Liver (tissue), 8 donors: ENCODE measurements at regions not wholly inside any gene's neighbourhood (a gene's known extent, or its start where the extent isn't known, plus 50 kb on each side); places are given as distances from the start of the nearest gene placed in this dataset.

ENCODE experiments used
- DNase-seq: peaks from one replicate; pipeline ENCODE4 v3.0.0-alpha.2; 2017; ENCODE audit warnings: low spot score
- H3K27ac ChIP-seq, 2 donors: one replicate each; pipeline ENCODE4 v1.7.0; 2013; ENCODE audit warnings: inconsistent platforms in 2 of 2, low read length in 2 of 2, control low read depth in 1 of 2, low read depth in 1 of 2, mild to moderate bottlenecking in 1 of 2
- H3K27me3 ChIP-seq, 4 donors: one replicate each; pipeline versions ENCODE4 v1.6.1 to v1.7.0; 2013; ENCODE audit warnings: low read length in 3 of 4, inconsistent platforms in 1 of 4, mild to moderate bottlenecking in 1 of 4, moderate library complexity in 1 of 4; ENCODE audit not compliant: control insufficient read depth in 4 of 4, insufficient read depth in 4 of 4
- H3K36me3 ChIP-seq, 4 donors: one replicate each; pipeline versions ENCODE4 v1.6.1 to v1.7.0; 2013; ENCODE audit warnings: low read length in 3 of 4, mild to moderate bottlenecking in 3 of 4, low read depth in 1 of 4, moderate library complexity in 1 of 4; ENCODE audit not compliant: control insufficient read depth in 4 of 4, insufficient read depth in 3 of 4
- H3K4me1 ChIP-seq, 4 donors: one replicate each; pipeline versions ENCODE4 v1.6.1 to v1.7.0; 2013; ENCODE audit warnings: low read length in 3 of 4, mild to moderate bottlenecking in 3 of 4, moderate library complexity in 1 of 4; ENCODE audit not compliant: control insufficient read depth in 4 of 4, insufficient read depth in 4 of 4
- H3K4me3 ChIP-seq, 3 donors: one replicate each; pipeline versions ENCODE4 v1.6.1 to v1.7.0; 2013; ENCODE audit warnings: low read length in 3 of 3, control low read depth in 1 of 3, low read depth in 1 of 3, mild to moderate bottlenecking in 1 of 3
- H3K9ac ChIP-seq, 2 donors: one replicate each; pipeline ENCODE4 v1.7.0; 2013; ENCODE audit warnings: low read length in 2 of 2, mild to moderate bottlenecking in 2 of 2, moderate library complexity in 2 of 2, control low read depth in 1 of 2, low read depth in 1 of 2
- H3K9me3 ChIP-seq, 4 donors: one replicate each; pipeline versions ENCODE4 v1.6.1 to v1.7.0; 2013; ENCODE audit warnings: low read length in 3 of 4; ENCODE audit not compliant: control insufficient read depth in 4 of 4
- FOXA2 ChIP-seq: IDR thresholded peaks from 2 replicates; pipeline ENCODE4 v1.6.1; 2016; ENCODE audit warnings: antibody characterized with exemption
- GABPA ChIP-seq, 2 donors: IDR thresholded peaks in 1 of 2; conservative IDR thresholded peaks in 1 of 2; 2 replicates each; pipeline ENCODE4 v1.6.1; 2016; ENCODE audit warnings: antibody characterized with exemption in 2 of 2, mild to moderate bottlenecking in 1 of 2, moderate library complexity in 1 of 2
- HNF4A ChIP-seq, 2 donors: conservative IDR thresholded peaks; 2 replicates each; pipeline ENCODE4 v1.6.1; 2016; ENCODE audit warnings: antibody characterized with exemption in 2 of 2, mild to moderate bottlenecking in 2 of 2
- JUND ChIP-seq, 2 donors: IDR thresholded peaks; 2 replicates each; pipeline ENCODE4 v1.6.1; 2016; ENCODE audit warnings: antibody characterized with exemption in 2 of 2
- NR2F2 ChIP-seq: IDR thresholded peaks from 2 replicates; pipeline ENCODE4 v1.6.1; 2016; ENCODE audit warnings: antibody characterized with exemption
- RXRA ChIP-seq, 2 donors: IDR thresholded peaks; 2 replicates each; pipeline ENCODE4 v1.6.1; 2017 to 2018; ENCODE audit warnings: antibody characterized with exemption in 2 of 2, mild to moderate bottlenecking in 1 of 2
- WGBS: extraction: QIAGEN DNeasy Blood & Tissue Kit; methylation state at CpG from one replicate; pipeline ENCODE4 v1.1.7; 2013; 5-methylcytosine and 5-hydroxymethylcytosine counted together
- TF ChIP-seq, protein P1 (sequence below): fragments of 150-350 bp; IDR thresholded peaks from 2 replicates; pipeline ENCODE4 v1.5.1; 2017; ENCODE audit warnings: improper control_type of control experiment, low read depth, low read length; ENCODE audit not compliant: missing input control
- TF ChIP-seq, protein P2 (sequence below): IDR thresholded peaks from 2 replicates; pipeline ENCODE4 v1.6.1; 2016; ENCODE audit warnings: antibody characterized with exemption, mild to moderate bottlenecking
- TF ChIP-seq, protein P3 (sequence below): IDR thresholded peaks from 2 replicates; pipeline ENCODE4 v1.6.1; 2016; ENCODE audit warnings: antibody characterized with exemption
- TF ChIP-seq, protein P4 (sequence below): IDR thresholded peaks from 2 replicates; pipeline ENCODE4 v1.6.1; 2016; ENCODE audit warnings: antibody characterized with exemption
- TF ChIP-seq, protein P5 (sequence below): IDR thresholded peaks from 2 replicates; pipeline ENCODE4 v1.6.1; 2016; ENCODE audit warnings: antibody characterized with exemption
- donor health status: healthy.
- donor health status: healthy.
- donor health status: healthy.
- donor health status: healthy.
- donor health status: healthy.

DNA sequence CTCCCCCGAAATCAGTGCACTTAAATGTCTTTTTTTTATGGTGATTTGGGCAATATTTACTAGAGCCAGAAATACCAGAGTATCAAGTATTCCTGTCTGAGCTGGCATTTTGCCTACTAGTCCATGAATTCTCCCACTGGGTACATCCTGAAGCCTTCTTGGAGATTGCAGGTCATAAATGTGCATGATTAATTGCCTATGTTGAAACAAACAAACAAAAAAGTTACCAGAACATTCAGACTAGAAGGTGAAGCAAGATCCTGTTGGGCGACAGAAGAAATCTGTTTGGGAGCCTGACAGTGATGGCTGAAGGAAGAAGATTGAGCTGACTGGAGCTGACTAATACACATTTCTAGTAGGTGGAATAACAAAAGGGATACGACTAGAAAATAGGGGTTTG lies 127.4 kb upstream of the NRIP1 start:
- H3K9ac ChIP-seq: no peak overlapping the region
- DNase-seq: no peak
- H3K27me3 ChIP-seq: no peaks in the 10 kb centered on the region
- H3K4me3 ChIP-seq: no peak overlapping the region
- peaks cover 3 to 13% (median 7%) of the 10 kb centered on the region in 4 donors for H3K4me1 ChIP-seq
- WGBS: 70% methylated on average over 3 of the region's 3 CpGs
- H3K27ac ChIP-seq: no peak overlapping the region
- no peaks in the 10 kb centered on the region for H3K9me3 ChIP-seq
- H3K36me3 ChIP-seq: no peaks in the 10 kb centered on the region
- no peak for TF ChIP-seq NR2F2
- TF ChIP-seq RXRA (IDR thresholded peaks at IDR 0.05): no peak
- no peak for TF ChIP-seq FOXA2
- peak in 1 of 2 donors; percentile 21 for TF ChIP-seq HNF4A (conservative IDR thresholded peaks at IDR 0.05)
- TF ChIP-seq, protein P1, sequence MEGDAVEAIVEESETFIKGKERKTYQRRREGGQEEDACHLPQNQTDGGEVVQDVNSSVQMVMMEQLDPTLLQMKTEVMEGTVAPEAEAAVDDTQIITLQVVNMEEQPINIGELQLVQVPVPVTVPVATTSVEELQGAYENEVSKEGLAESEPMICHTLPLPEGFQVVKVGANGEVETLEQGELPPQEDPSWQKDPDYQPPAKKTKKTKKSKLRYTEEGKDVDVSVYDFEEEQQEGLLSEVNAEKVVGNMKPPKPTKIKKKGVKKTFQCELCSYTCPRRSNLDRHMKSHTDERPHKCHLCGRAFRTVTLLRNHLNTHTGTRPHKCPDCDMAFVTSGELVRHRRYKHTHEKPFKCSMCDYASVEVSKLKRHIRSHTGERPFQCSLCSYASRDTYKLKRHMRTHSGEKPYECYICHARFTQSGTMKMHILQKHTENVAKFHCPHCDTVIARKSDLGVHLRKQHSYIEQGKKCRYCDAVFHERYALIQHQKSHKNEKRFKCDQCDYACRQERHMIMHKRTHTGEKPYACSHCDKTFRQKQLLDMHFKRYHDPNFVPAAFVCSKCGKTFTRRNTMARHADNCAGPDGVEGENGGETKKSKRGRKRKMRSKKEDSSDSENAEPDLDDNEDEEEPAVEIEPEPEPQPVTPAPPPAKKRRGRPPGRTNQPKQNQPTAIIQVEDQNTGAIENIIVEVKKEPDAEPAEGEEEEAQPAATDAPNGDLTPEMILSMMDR: no peak
- TF ChIP-seq, protein P2, sequence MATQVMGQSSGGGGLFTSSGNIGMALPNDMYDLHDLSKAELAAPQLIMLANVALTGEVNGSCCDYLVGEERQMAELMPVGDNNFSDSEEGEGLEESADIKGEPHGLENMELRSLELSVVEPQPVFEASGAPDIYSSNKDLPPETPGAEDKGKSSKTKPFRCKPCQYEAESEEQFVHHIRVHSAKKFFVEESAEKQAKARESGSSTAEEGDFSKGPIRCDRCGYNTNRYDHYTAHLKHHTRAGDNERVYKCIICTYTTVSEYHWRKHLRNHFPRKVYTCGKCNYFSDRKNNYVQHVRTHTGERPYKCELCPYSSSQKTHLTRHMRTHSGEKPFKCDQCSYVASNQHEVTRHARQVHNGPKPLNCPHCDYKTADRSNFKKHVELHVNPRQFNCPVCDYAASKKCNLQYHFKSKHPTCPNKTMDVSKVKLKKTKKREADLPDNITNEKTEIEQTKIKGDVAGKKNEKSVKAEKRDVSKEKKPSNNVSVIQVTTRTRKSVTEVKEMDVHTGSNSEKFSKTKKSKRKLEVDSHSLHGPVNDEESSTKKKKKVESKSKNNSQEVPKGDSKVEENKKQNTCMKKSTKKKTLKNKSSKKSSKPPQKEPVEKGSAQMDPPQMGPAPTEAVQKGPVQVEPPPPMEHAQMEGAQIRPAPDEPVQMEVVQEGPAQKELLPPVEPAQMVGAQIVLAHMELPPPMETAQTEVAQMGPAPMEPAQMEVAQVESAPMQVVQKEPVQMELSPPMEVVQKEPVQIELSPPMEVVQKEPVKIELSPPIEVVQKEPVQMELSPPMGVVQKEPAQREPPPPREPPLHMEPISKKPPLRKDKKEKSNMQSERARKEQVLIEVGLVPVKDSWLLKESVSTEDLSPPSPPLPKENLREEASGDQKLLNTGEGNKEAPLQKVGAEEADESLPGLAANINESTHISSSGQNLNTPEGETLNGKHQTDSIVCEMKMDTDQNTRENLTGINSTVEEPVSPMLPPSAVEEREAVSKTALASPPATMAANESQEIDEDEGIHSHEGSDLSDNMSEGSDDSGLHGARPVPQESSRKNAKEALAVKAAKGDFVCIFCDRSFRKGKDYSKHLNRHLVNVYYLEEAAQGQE: no peak
- TF ChIP-seq JUND (IDR thresholded peaks at IDR 0.05): no peak
- TF ChIP-seq, protein P3, sequence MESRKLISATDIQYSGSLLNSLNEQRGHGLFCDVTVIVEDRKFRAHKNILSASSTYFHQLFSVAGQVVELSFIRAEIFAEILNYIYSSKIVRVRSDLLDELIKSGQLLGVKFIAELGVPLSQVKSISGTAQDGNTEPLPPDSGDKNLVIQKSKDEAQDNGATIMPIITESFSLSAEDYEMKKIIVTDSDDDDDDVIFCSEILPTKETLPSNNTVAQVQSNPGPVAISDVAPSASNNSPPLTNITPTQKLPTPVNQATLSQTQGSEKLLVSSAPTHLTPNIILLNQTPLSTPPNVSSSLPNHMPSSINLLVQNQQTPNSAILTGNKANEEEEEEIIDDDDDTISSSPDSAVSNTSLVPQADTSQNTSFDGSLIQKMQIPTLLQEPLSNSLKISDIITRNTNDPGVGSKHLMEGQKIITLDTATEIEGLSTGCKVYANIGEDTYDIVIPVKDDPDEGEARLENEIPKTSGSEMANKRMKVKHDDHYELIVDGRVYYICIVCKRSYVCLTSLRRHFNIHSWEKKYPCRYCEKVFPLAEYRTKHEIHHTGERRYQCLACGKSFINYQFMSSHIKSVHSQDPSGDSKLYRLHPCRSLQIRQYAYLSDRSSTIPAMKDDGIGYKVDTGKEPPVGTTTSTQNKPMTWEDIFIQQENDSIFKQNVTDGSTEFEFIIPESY: no peak

DNA sequence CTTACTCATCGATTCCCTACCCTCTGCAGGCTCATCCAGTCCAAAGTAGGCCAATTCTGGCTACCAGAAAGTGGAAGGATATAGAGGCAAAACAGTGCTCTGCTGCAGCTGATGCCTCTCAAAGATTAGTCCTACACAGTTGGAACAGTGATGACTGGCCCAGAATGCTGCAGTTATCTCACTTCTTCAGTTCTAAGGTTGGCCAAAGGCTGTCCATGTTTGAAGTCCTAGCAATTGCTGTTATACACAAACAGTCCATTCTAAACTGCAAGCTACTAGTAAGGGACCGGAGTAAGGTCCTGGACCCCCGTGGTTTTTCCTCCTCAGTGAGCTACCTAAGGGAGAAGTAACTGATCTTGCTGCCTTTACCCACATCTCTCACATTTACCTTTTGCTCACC lies 129.1 kb upstream of the NRIP1 start:
- no peak overlapping the region for H3K4me3 ChIP-seq
- H3K27me3 ChIP-seq: no peaks in the 10 kb centered on the region
- no peaks in the 10 kb centered on the region for H3K36me3 ChIP-seq
- no peaks in the 10 kb centered on the region for H3K9me3 ChIP-seq
- no peak for TF ChIP-seq GABPA (IDR thresholded peaks at IDR 0.05 in 1 of 2, conservative IDR thresholded peaks at IDR 0.05 in 1 of 2)
- TF ChIP-seq, protein P4, sequence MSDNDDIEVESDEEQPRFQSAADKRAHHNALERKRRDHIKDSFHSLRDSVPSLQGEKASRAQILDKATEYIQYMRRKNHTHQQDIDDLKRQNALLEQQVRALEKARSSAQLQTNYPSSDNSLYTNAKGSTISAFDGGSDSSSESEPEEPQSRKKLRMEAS: no peak
- no peak for TF ChIP-seq NR2F2
- TF ChIP-seq, protein P5, sequence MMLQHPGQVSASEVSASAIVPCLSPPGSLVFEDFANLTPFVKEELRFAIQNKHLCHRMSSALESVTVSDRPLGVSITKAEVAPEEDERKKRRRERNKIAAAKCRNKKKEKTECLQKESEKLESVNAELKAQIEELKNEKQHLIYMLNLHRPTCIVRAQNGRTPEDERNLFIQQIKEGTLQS: no peak
- no peak overlapping the region for H3K9ac ChIP-seq
- no peak overlapping the region for H3K27ac ChIP-seq
- no peak for DNase-seq
- 93% methylated on average over 3 of the region's 3 CpGs for WGBS
- H3K4me1 ChIP-seq: peaks cover 3 to 13% (median 7%) of the 10 kb centered on the region in 4 donors
